Hepatocyte (in vitro differentiated cells): ENCODE measurements at regions not wholly inside any gene's neighbourhood (a gene's known extent, or its start where the extent isn't known, plus 50 kb on each side); places are given as distances from the start of the nearest gene placed in this dataset.
A peak's percentile ranks its signal among the peaks of the same experiment; 100 is the strongest.

Experiments
- EZH2phosphoT487 ChIP-seq: fragments of 200-600 bp; sonication (generic); IDR thresholded peaks from one replicate; pipeline ENCODE4 v1.6.1; 2018; ENCODE audit warnings: antibody characterized with exemption, mild to moderate bottlenecking, low read depth, moderate library complexity; ENCODE audit not compliant: unreplicated experiment, severe bottlenecking
- TF ChIP-seq, protein P1 (sequence below): fragments of 200-600 bp; sonication (generic); IDR thresholded peaks from 2 replicates; pipeline ENCODE4 v1.5.1; 2016; ENCODE audit warnings: antibody characterized with exemption, mild to moderate bottlenecking; ENCODE audit not compliant: poor library complexity

DNA sequence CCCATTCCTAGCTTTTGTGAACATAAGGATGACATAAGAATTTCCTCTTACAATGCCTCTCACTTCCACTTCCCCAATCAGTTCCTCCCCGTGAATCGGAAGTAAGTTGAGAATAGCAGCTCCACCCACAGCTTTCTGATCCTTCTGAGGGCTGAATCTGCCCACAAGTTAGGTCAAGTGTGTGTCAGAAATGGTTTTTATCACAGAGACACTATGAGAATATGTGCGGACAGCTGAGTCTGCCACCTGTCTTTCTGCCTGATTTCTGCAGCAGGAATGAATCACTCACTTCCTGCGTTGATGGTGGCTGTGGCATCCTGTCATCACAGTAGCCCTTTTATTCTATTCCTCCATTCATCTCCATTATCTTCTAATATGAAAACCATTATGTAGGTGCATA lies 70.2 kb downstream of the RIN2 start:
- TF ChIP-seq, protein P1, sequence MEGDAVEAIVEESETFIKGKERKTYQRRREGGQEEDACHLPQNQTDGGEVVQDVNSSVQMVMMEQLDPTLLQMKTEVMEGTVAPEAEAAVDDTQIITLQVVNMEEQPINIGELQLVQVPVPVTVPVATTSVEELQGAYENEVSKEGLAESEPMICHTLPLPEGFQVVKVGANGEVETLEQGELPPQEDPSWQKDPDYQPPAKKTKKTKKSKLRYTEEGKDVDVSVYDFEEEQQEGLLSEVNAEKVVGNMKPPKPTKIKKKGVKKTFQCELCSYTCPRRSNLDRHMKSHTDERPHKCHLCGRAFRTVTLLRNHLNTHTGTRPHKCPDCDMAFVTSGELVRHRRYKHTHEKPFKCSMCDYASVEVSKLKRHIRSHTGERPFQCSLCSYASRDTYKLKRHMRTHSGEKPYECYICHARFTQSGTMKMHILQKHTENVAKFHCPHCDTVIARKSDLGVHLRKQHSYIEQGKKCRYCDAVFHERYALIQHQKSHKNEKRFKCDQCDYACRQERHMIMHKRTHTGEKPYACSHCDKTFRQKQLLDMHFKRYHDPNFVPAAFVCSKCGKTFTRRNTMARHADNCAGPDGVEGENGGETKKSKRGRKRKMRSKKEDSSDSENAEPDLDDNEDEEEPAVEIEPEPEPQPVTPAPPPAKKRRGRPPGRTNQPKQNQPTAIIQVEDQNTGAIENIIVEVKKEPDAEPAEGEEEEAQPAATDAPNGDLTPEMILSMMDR, result peak; percentile 30
- no peak for TF ChIP-seq EZH2phosphoT487
